GM23338 (cell line): ENCODE measurements at regions not wholly inside any gene's neighbourhood (a gene's known extent, or its start where the extent isn't known, plus 50 kb on each side); places are given as distances from the start of the nearest gene placed in this dataset.

ENCODE experiments used
- ATAC-seq: fragments of 200-7000 bp; cut with Tn5 transposase; 3 replicates; pipeline ENCODE4 v1.9.1; 2020
- DNase-seq: peaks from one replicate; pipeline ENCODE4 v3.0.0-alpha.2; 2015; ENCODE audit warnings: low spot score
- H2AFZ ChIP-seq: fragments of 200-600 bp; sonication (generic); 2 replicates; pipeline ENCODE4 v1.8.0; 2016; ENCODE audit warnings: antibody characterized with exemption, mild to moderate bottlenecking, moderate library complexity
- H3F3A ChIP-seq: fragments of 200-600 bp; sonication (generic); replicated peaks from 2 replicates; pipeline ENCODE4 v1.8.0; 2017; ENCODE audit warnings: antibody characterized with exemption, mixed run types, low read depth
- H3K27ac ChIP-seq: fragments of 200-600 bp; sonication (generic); 2 replicates; pipeline ENCODE4 v1.6.1; 2016; ENCODE audit warnings: low read depth
- H3K27me3 ChIP-seq: fragments of 200-600 bp; sonication (generic); 2 replicates; pipeline ENCODE4 v1.8.0; 2016; ENCODE audit warnings: mild to moderate bottlenecking, mixed run types, moderate library complexity; ENCODE audit not compliant: insufficient read depth
- H3K36me3 ChIP-seq: fragments of 200-600 bp; sonication (generic); 2 replicates; pipeline ENCODE4 v1.8.0; 2016; ENCODE audit warnings: mild to moderate bottlenecking; ENCODE audit not compliant: insufficient read depth
- H3K4me1 ChIP-seq: fragments of 200-600 bp; sonication (generic); 2 replicates; pipeline ENCODE4 v1.8.0; 2016; ENCODE audit warnings: mild to moderate bottlenecking, moderate library complexity; ENCODE audit not compliant: insufficient read depth
- H3K4me2 ChIP-seq: fragments of 200-600 bp; sonication (generic); 2 replicates; pipeline ENCODE4 v1.7.1; 2017; ENCODE audit warnings: mixed run types
- H3K4me3 ChIP-seq: fragments of 200-600 bp; sonication (generic); 2 replicates; pipeline ENCODE4 v1.6.1; 2016; ENCODE audit warnings: mixed run types
- H3K79me2 ChIP-seq: fragments of 200-600 bp; sonication (generic); replicated peaks from 2 replicates; pipeline ENCODE4 v1.8.0; 2017; ENCODE audit warnings: mild to moderate bottlenecking; ENCODE audit not compliant: insufficient read depth
- H3K9me2 ChIP-seq: fragments of 200-600 bp; sonication (generic); 2 replicates; pipeline ENCODE4 v1.8.0; 2017; ENCODE audit not compliant: insufficient read depth
- H4K20me1 ChIP-seq: fragments of 200-600 bp; sonication (generic); replicated peaks from 2 replicates; pipeline ENCODE4 v1.8.0; 2017; ENCODE audit warnings: mild to moderate bottlenecking; ENCODE audit not compliant: insufficient read depth
- H3K27ac Mint-ChIP-seq: 2 replicates; pipeline ENCODE4 v1.8.0; 2020; ENCODE audit warnings: inconsistent platforms, mild to moderate bottlenecking, moderate library complexity, mixed read lengths
- H3K27me3 Mint-ChIP-seq: 3 replicates; pipeline ENCODE4 v1.8.0; 2022; ENCODE audit warnings: low read depth, mild to moderate bottlenecking, moderate library complexity, mixed read lengths, inconsistent platforms; ENCODE audit not compliant: insufficient read depth, poor library complexity
- H3K36me3 Mint-ChIP-seq: 3 replicates; pipeline ENCODE4 v1.8.0; 2021; ENCODE audit warnings: low read depth, mild to moderate bottlenecking, inconsistent platforms, moderate library complexity, mixed read lengths
- H3K4me1 Mint-ChIP-seq: 3 replicates; pipeline ENCODE4 v1.8.0; 2020; ENCODE audit warnings: mild to moderate bottlenecking, inconsistent platforms, mixed read lengths
- H3K4me3 Mint-ChIP-seq: 3 replicates; pipeline ENCODE4 v1.8.0; 2021; ENCODE audit warnings: moderate library complexity, mild to moderate bottlenecking, inconsistent platforms, mixed read lengths
- H3K9me3 Mint-ChIP-seq: 3 replicates; pipeline ENCODE4 v1.8.0; 2020; ENCODE audit warnings: moderate library complexity, mild to moderate bottlenecking, inconsistent platforms, mixed read lengths
- CREB1 ChIP-seq: fragments of 250-450 bp; sonication (Bioruptor Pico); IDR thresholded peaks from 2 replicates; pipeline ENCODE4 v1.5.0; 2020; ENCODE audit warnings: low read depth, mild to moderate bottlenecking, moderate library complexity
- CTCF ChIP-seq, 2 experiments: fragments of 200-600 bp in 1 of 2; sonication (generic) in 1 of 2; conservative IDR thresholded peaks; 2 replicates each; pipeline versions ENCODE4 v1.5.1 to v1.6.1; 2016 to 2017; ENCODE audit warnings: antibody characterized with exemption in 2 of 2, low read depth in 2 of 2, mild to moderate bottlenecking in 2 of 2, moderate library complexity in 1 of 2
- EZH2phosphoT487 ChIP-seq: fragments of 200-600 bp; sonication (generic); IDR thresholded peaks from one replicate; pipeline ENCODE4 v1.8.1; 2018; ENCODE audit warnings: antibody characterized with exemption; ENCODE audit not compliant: unreplicated experiment
- JUNB ChIP-seq: IDR thresholded peaks from one replicate; pipeline ENCODE4 v1.6.1; 2016; ENCODE audit warnings: antibody characterized with exemption; ENCODE audit not compliant: unreplicated experiment
- NANOG ChIP-seq: IDR thresholded peaks from 2 replicates; pipeline ENCODE4 v1.6.1; 2016; ENCODE audit warnings: antibody characterized with exemption, borderline replicate concordance
- POLR2AphosphoS5 ChIP-seq: IDR thresholded peaks from 2 replicates; pipeline ENCODE4 v1.6.1; 2016; ENCODE audit warnings: antibody characterized with exemption, low read depth
- REST ChIP-seq: IDR thresholded peaks from one replicate; pipeline ENCODE4 v1.6.1; 2018; ENCODE audit warnings: antibody characterized with exemption; ENCODE audit not compliant: unreplicated experiment
- STAT1 ChIP-seq: IDR thresholded peaks from one replicate; pipeline ENCODE4 v1.6.1; 2016; ENCODE audit warnings: antibody characterized with exemption; ENCODE audit not compliant: unreplicated experiment
- ZNF114 ChIP-seq: fragments of 250-450 bp; sonication (Bioruptor Pico); IDR thresholded peaks from 2 replicates; pipeline ENCODE4 v1.5.0; 2020; ENCODE audit warnings: mild to moderate bottlenecking, moderate library complexity
- ZNF331 ChIP-seq: fragments of 250-450 bp; sonication (Bioruptor Pico); IDR thresholded peaks from 2 replicates; pipeline ENCODE4 v1.5.0; 2020; ENCODE audit warnings: low read depth, mild to moderate bottlenecking, moderate library complexity
- ZNF462 ChIP-seq: fragments of 250-450 bp; sonication (Bioruptor Pico); IDR thresholded peaks from 2 replicates; pipeline ENCODE4 v1.5.0; 2020; ENCODE audit warnings: mild to moderate bottlenecking, moderate library complexity
- TF ChIP-seq, protein P1 (sequence below): IDR thresholded peaks from 2 replicates; pipeline ENCODE4 v1.6.1; 2016; ENCODE audit warnings: antibody characterized with exemption

- Mint-ChIP-seq H3K27me3 (peaks cover 2% of the 10 kb centered on the region), H3K27ac (peak overlapping the region; percentile 28; the same call in 1 of the 2 replicates), H3K9me3 (no peaks in the 10 kb centered on the region), H3K4me1 (peaks cover 19% of the 10 kb centered on the region; the same call in 2 of the 3 replicates), H3K4me3 (no peak overlapping the region), H3K36me3 (no peaks in the 10 kb centered on the region)
- ATAC-seq: no peak
- TF ChIP-seq REST (no peak), NANOG (no peak), STAT1 (no peak), CTCF (conservative IDR thresholded peaks at IDR 0.05; ENCODE audit: low read depth in 2 of 2) (no peak), POLR2AphosphoS5 (no peak), ZNF462 (CRISPR knock-in tag) (no peak), CREB1 (no peak), ZNF331 (CRISPR knock-in tag) (no peak), ZNF114 (CRISPR knock-in tag) (no peak), EZH2phosphoT487 (no peak), JUNB (no peak)
- TF ChIP-seq, protein P1, sequence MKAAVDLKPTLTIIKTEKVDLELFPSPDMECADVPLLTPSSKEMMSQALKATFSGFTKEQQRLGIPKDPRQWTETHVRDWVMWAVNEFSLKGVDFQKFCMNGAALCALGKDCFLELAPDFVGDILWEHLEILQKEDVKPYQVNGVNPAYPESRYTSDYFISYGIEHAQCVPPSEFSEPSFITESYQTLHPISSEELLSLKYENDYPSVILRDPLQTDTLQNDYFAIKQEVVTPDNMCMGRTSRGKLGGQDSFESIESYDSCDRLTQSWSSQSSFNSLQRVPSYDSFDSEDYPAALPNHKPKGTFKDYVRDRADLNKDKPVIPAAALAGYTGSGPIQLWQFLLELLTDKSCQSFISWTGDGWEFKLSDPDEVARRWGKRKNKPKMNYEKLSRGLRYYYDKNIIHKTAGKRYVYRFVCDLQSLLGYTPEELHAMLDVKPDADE: no peak
- no peak overlapping the region for H3K4me3 ChIP-seq
- no peak for DNase-seq
- H3K36me3 ChIP-seq: no peaks in the 10 kb centered on the region
- H3F3A ChIP-seq: no peaks in the 10 kb centered on the region
- H3K79me2 ChIP-seq: no peaks in the 10 kb centered on the region
- no peaks in the 10 kb centered on the region for H3K4me1 ChIP-seq
- no peak overlapping the region for H3K27ac ChIP-seq
- H3K27me3 ChIP-seq: no peaks in the 10 kb centered on the region
- no peak overlapping the region for H3K4me2 ChIP-seq
- no peaks in the 10 kb centered on the region; the same call in 1 of the 2 replicates for H3K9me2 ChIP-seq
- no peaks in the 10 kb centered on the region for H4K20me1 ChIP-seq
- no peak overlapping the region for H2AFZ ChIP-seq
These were observed 222.0 kb upstream of the UBE2E2 start for GRCh38 chr3:22981166-22981565.
